Sigmoid colon (tissue), 4 donors: ENCODE measurements at regions not wholly inside any gene's neighbourhood (a gene's known extent, or its start where the extent isn't known, plus 50 kb on each side); places are given as distances from the start of the nearest gene placed in this dataset.

ENCODE experiments used
- EP300 ChIP-seq, 4 donors: sonication (generic); formaldehyde crosslinking; IDR thresholded peaks; one replicate each; pipeline ENCODE4 v1.6.1; 2017; ENCODE audit warnings: antibody characterized with exemption in 4 of 4
- POLR2A ChIP-seq, 2 donors: fragments of 450-650 bp; IDR thresholded peaks; one replicate each; pipeline ENCODE4 v1.6.1; 2016; ENCODE audit warnings: antibody characterized with exemption in 2 of 2, mild to moderate bottlenecking in 2 of 2, moderate library complexity in 2 of 2
- POLR2AphosphoS5 ChIP-seq, 4 donors: sonication (generic); formaldehyde crosslinking; IDR thresholded peaks; one replicate each; pipeline ENCODE4 v1.6.1; 2017; ENCODE audit warnings: antibody characterized with exemption in 4 of 4
- TF ChIP-seq, protein P1 (sequence below), 4 experiments: fragments of 450-650 bp in 3 of 4; fragments of 200-600 bp in 1 of 4; IDR thresholded peaks; one replicate each; pipeline ENCODE4 v1.5.1; 2016 to 2019; ENCODE audit warnings: antibody characterized with exemption in 4 of 4, mild to moderate bottlenecking in 3 of 4, moderate library complexity in 2 of 4

DNA sequence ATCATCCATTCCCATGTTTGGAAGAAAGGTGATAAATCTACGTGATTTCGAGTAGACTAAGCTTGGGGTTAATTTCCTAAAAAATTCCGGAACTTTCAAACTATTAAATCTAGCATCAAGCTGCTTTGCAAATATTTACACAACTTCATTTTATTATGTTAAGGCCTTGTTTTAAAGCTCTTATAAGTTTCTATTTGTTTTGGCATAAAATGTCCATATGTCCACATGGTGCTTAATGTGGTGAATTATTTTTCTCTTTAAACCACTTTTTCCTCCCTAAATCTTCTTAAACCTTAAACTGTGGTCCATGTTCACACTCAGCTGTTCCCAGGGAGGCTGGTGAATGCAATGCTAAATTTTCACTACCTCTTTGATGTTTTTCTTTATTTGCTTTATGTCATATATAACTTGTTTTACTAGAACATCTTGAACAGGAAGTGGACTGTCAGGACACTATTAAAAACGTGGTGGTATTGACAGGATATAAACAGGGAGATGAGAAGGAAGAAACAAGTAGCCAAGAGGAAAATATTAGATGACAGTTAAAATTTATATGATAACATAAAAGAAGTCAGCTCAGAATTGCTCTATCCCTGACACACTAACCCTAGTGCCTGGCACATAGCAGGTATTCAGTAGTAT, 72.5 kb upstream of the AGTR1 start:
- TF ChIP-seq, protein P1, sequence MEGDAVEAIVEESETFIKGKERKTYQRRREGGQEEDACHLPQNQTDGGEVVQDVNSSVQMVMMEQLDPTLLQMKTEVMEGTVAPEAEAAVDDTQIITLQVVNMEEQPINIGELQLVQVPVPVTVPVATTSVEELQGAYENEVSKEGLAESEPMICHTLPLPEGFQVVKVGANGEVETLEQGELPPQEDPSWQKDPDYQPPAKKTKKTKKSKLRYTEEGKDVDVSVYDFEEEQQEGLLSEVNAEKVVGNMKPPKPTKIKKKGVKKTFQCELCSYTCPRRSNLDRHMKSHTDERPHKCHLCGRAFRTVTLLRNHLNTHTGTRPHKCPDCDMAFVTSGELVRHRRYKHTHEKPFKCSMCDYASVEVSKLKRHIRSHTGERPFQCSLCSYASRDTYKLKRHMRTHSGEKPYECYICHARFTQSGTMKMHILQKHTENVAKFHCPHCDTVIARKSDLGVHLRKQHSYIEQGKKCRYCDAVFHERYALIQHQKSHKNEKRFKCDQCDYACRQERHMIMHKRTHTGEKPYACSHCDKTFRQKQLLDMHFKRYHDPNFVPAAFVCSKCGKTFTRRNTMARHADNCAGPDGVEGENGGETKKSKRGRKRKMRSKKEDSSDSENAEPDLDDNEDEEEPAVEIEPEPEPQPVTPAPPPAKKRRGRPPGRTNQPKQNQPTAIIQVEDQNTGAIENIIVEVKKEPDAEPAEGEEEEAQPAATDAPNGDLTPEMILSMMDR (IDR thresholded peaks at IDR 0.05), result no peak
- no peak for TF ChIP-seq POLR2A (IDR thresholded peaks at IDR 0.05)
- TF ChIP-seq EP300 (IDR thresholded peaks at IDR 0.05), result no peak
- TF ChIP-seq POLR2AphosphoS5 (IDR thresholded peaks at IDR 0.05), result no peak
